ENCODE measurements at regions not wholly inside any gene's neighbourhood (a gene's known extent, or its start where the extent isn't known, plus 50 kb on each side); places are given as distances from the start of the nearest gene placed in this dataset.

DNA sequence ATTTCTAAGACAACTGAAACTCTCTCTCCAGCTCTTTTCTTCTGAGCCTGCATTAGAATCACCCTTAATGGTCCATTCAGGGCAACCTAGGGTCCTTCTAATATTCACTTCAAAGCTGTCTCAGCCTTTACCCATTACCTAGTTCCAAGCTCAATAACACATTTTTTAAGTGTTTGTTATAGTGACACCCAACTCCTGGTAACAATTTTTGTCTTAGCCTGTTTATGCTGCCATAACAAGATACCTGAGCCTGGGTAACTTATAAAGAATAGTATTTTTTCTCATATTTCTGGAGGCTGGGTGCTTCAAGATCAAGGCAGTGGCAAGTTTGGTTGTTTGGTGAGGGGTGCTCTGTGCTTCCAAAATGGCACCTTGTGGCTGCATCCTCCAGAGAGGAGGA, 531.5 kb upstream of the USP24 start:
- Histone ChIP-seq H3K9me3 (ENCODE audit: control insufficient read depth, low read length) (peaks cover 15% of the 10 kb centered on the region), H3K9ac (ENCODE audit: extremely low read depth, low read length, poor library complexity, severe bottlenecking) (no peak overlapping the region), H3K27ac (ENCODE audit: low read depth, low read length) (no peak overlapping the region), H3K27me3 (ENCODE audit: control insufficient read depth, insufficient read depth, low read length, poor library complexity, severe bottlenecking) (peaks cover 22% of the 10 kb centered on the region), H3K4me3 (ENCODE audit: low read length) (no peak overlapping the region), H3K4me1 (ENCODE audit: control insufficient read depth, insufficient read depth, low read length) (no peaks in the 10 kb centered on the region), H3K36me3 (ENCODE audit: control insufficient read depth, insufficient read depth, low read length) (no peaks in the 10 kb centered on the region)
- no peak for DNase-seq
- Mint-ChIP-seq H3K4me1 (peaks cover 12% of the 10 kb centered on the region), H3K36me3 (ENCODE audit: low read depth) (no peaks in the 10 kb centered on the region), H3K4me3 (no peak overlapping the region), H3K9me3 (peaks cover 2% of the 10 kb centered on the region), H3K27ac (no peak overlapping the region), H3K27me3 (ENCODE audit: insufficient read depth) (peaks cover 24% of the 10 kb centered on the region)
- TF ChIP-seq, protein P1, sequence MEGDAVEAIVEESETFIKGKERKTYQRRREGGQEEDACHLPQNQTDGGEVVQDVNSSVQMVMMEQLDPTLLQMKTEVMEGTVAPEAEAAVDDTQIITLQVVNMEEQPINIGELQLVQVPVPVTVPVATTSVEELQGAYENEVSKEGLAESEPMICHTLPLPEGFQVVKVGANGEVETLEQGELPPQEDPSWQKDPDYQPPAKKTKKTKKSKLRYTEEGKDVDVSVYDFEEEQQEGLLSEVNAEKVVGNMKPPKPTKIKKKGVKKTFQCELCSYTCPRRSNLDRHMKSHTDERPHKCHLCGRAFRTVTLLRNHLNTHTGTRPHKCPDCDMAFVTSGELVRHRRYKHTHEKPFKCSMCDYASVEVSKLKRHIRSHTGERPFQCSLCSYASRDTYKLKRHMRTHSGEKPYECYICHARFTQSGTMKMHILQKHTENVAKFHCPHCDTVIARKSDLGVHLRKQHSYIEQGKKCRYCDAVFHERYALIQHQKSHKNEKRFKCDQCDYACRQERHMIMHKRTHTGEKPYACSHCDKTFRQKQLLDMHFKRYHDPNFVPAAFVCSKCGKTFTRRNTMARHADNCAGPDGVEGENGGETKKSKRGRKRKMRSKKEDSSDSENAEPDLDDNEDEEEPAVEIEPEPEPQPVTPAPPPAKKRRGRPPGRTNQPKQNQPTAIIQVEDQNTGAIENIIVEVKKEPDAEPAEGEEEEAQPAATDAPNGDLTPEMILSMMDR (conservative IDR thresholded peaks at IDR 0.05), result no peak

DNA sequence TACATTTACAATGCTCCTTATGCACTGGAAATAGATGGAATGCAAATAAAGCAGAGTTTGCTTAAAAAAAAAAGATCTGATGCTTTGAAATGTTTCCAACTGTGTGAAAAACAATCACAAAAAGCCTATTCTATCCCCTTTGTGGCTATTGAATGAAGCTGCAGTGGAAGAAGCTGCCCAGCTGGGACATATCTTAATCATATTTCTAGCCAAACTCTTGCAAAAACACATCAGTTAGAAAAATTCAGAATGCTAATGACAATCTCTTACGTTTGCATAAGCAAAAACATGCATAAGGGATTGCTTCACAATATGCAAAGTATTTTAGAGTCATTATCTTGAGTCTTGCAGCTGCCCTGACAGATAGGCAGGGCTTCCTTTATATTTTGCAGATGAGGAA, 526.4 kb upstream of the USP24 start:
- Mint-ChIP-seq H3K9me3 (peaks cover 5% of the 10 kb centered on the region), H3K27ac (no peak overlapping the region), H3K36me3 (ENCODE audit: low read depth) (no peaks in the 10 kb centered on the region), H3K4me3 (no peak overlapping the region), H3K27me3 (ENCODE audit: insufficient read depth) (peaks cover 24% of the 10 kb centered on the region), H3K4me1 (peaks cover 6% of the 10 kb centered on the region)
- TF ChIP-seq, protein P1 (conservative IDR thresholded peaks at IDR 0.05), result no peak
- Histone ChIP-seq H3K27ac (ENCODE audit: low read depth, low read length) (no peak overlapping the region), H3K36me3 (ENCODE audit: control insufficient read depth, insufficient read depth, low read length) (no peaks in the 10 kb centered on the region), H3K9ac (ENCODE audit: extremely low read depth, low read length, poor library complexity, severe bottlenecking) (no peak overlapping the region), H3K27me3 (ENCODE audit: control insufficient read depth, insufficient read depth, low read length, poor library complexity, severe bottlenecking) (peaks cover 39% of the 10 kb centered on the region), H3K4me1 (ENCODE audit: control insufficient read depth, insufficient read depth, low read length) (no peaks in the 10 kb centered on the region), H3K4me3 (ENCODE audit: low read length) (no peak overlapping the region), H3K9me3 (ENCODE audit: control insufficient read depth, low read length) (peaks cover 5% of the 10 kb centered on the region)
- DNase-seq, result no peak
- 76 to 83% methylated on average over 1 of the region's 1 CpG for WGBS, 2 experiments (ENCODE audit: insufficient coverage in 1 of 2, insufficient read length in 1 of 2)

DNA sequence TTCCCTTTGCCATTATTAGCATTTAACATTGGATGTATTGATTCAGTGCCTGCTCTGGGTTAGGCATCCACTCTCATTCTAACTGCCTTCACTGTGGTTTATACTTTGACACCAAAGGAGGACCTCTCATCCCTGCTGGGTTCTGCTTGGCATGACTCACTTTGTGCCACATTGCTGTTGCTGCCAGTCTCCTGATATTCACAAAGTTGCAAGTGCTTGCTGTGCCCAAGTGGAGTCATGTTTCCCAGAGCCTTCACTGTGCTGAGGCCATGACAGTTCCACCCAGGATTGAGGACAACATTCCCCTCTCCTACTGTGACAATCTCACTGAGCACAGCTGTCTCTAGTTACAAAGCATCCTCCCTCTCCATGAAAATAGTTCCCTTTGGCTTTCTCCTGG, 519.9 kb upstream of the USP24 start:
- Histone ChIP-seq H3K4me3 (ENCODE audit: low read length) (no peak overlapping the region), H3K9me3 (ENCODE audit: control insufficient read depth, low read length) (no peaks in the 10 kb centered on the region), H3K27ac (ENCODE audit: low read depth, low read length) (no peak overlapping the region), H3K36me3 (ENCODE audit: control insufficient read depth, insufficient read depth, low read length) (no peaks in the 10 kb centered on the region), H3K4me1 (ENCODE audit: control insufficient read depth, insufficient read depth, low read length) (no peaks in the 10 kb centered on the region), H3K9ac (ENCODE audit: extremely low read depth, low read length, poor library complexity, severe bottlenecking) (no peak overlapping the region), H3K27me3 (ENCODE audit: control insufficient read depth, insufficient read depth, low read length, poor library complexity, severe bottlenecking) (peaks cover 2% of the 10 kb centered on the region)
- Mint-ChIP-seq H3K27me3 (ENCODE audit: insufficient read depth) (peaks cover 15% of the 10 kb centered on the region), H3K27ac (no peak overlapping the region), H3K4me1 (no peaks in the 10 kb centered on the region), H3K4me3 (no peak overlapping the region), H3K9me3 (peaks cover 4% of the 10 kb centered on the region), H3K36me3 (ENCODE audit: low read depth) (no peaks in the 10 kb centered on the region)
- TF ChIP-seq, protein P1 (conservative IDR thresholded peaks at IDR 0.05), result no peak
- DNase-seq, result no peak

Data from endodermal cell (in vitro differentiated cells).